Neural crest cell (in vitro differentiated cells): ENCODE measurements at regions not wholly inside any gene's neighbourhood (a gene's known extent, or its start where the extent isn't known, plus 50 kb on each side); places are given as distances from the start of the nearest gene placed in this dataset.

Experiments used
- DNase-seq: peaks from one replicate; pipeline ENCODE4 v3.0.0; 2021; ENCODE audit warnings: low read depth, mixed read lengths, low spot score
- H3K27ac Mint-ChIP-seq: one replicate; pipeline ENCODE4 v1.8.0; 2021; ENCODE audit warnings: mild to moderate bottlenecking, mixed read lengths; ENCODE audit not compliant: unreplicated experiment
- H3K27me3 Mint-ChIP-seq: 2 replicates; pipeline ENCODE4 v1.8.0; 2021; ENCODE audit warnings: low read depth, mild to moderate bottlenecking, mixed read lengths
- H3K36me3 Mint-ChIP-seq: 2 replicates; pipeline ENCODE4 v1.8.0; 2021; ENCODE audit warnings: low read depth, mild to moderate bottlenecking, mixed read lengths
- H3K4me1 Mint-ChIP-seq: 2 replicates; pipeline ENCODE4 v1.8.0; 2021; ENCODE audit warnings: mixed read lengths
- H3K4me3 Mint-ChIP-seq: one replicate; pipeline ENCODE4 v1.8.0; 2021; ENCODE audit warnings: mild to moderate bottlenecking, mixed read lengths
- H3K9me3 Mint-ChIP-seq: 2 replicates; pipeline ENCODE4 v1.8.0; 2021; ENCODE audit warnings: mixed read lengths
- CTCF ChIP-seq: fragments of 200-600 bp; sonication (generic); conservative IDR thresholded peaks from 2 replicates; pipeline ENCODE4 v1.5.0; 2021; ENCODE audit warnings: antibody characterized with exemption, mild to moderate bottlenecking

GRCh38 chr3:22684739-22685138 is 518.4 kb upstream of the UBE2E2 start:
- Mint-ChIP-seq H3K4me1 (no peaks in the 10 kb centered on the region), H3K27me3 (no peaks in the 10 kb centered on the region), H3K9me3 (peaks cover 9% of the 10 kb centered on the region), H3K36me3 (no peaks in the 10 kb centered on the region), H3K27ac (no peak overlapping the region), H3K4me3 (no peak overlapping the region)
- no peak for TF ChIP-seq CTCF
- no peak for DNase-seq

GRCh38 chr3:22685597-22685996 is 517.5 kb upstream of the UBE2E2 start:
- Mint-ChIP-seq H3K36me3 (no peaks in the 10 kb centered on the region), H3K4me1 (no peaks in the 10 kb centered on the region), H3K27me3 (no peaks in the 10 kb centered on the region), H3K4me3 (no peak overlapping the region), H3K9me3 (peaks cover 7% of the 10 kb centered on the region), H3K27ac (no peak overlapping the region)
- DNase-seq: no peak
- TF ChIP-seq CTCF: peak; percentile 43

GRCh38 chr3:22691407-22691806 is 511.7 kb upstream of the UBE2E2 start:
- DNase-seq: no peak
- Mint-ChIP-seq H3K9me3 (no peaks in the 10 kb centered on the region), H3K27me3 (no peaks in the 10 kb centered on the region), H3K27ac (peak overlapping the region; percentile 22), H3K36me3 (no peaks in the 10 kb centered on the region), H3K4me1 (peaks cover 11% of the 10 kb centered on the region), H3K4me3 (no peak overlapping the region)
- no peak for TF ChIP-seq CTCF

GRCh38 chr3:22691856-22692628 is 511.1 kb upstream of the UBE2E2 start:
- DNase-seq: no peak
- H3K27me3 Mint-ChIP-seq: no peaks in the 10 kb centered on the region
- H3K27ac Mint-ChIP-seq: no peak overlapping the region
- peaks cover 11% of the 10 kb centered on the region for H3K4me1 Mint-ChIP-seq
- H3K4me3 Mint-ChIP-seq: no peak overlapping the region
- no peaks in the 10 kb centered on the region for H3K9me3 Mint-ChIP-seq
- H3K36me3 Mint-ChIP-seq: no peaks in the 10 kb centered on the region
- TF ChIP-seq CTCF: no peak

- no peak for TF ChIP-seq CTCF
- Mint-ChIP-seq H3K4me1 (peaks cover 10% of the 10 kb centered on the region), H3K27ac (no peak overlapping the region), H3K9me3 (no peaks in the 10 kb centered on the region), H3K4me3 (no peak overlapping the region), H3K27me3 (no peaks in the 10 kb centered on the region), H3K36me3 (no peaks in the 10 kb centered on the region)
- no peak for DNase-seq
Measured at GRCh38 chr3:22700876-22701275, 502.3 kb upstream of the UBE2E2 start.
